ENCODE measurements at regions not wholly inside any gene's neighbourhood (a gene's known extent, or its start where the extent isn't known, plus 50 kb on each side); places are given as distances from the start of the nearest gene placed in this dataset.

DNA sequence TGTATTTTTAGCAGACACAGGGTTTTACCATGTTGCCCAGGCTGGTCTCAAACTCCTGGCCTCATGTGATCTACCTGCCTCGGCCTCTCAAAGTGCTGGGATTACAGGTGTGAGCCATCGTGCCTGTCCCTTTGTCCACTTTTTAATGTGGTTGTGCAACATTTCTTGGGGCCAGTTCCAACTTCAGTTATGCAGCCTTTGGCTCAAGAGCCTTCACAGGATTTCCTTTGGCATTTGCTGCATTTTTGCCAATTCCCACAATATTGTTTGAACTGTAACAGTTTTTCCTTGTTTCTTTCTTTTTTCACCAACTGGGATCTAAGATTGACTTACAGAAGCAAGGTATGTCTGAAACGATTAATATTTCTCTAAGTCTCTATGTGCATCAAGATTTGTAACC is 63.6 kb downstream of the EDN1 start:
- H3K36me3 ChIP-seq (ENCODE audit: insufficient read depth, low read length, poor library complexity, severe bottlenecking), result no peaks in the 10 kb centered on the region
- intact Hi-C loops (cut with micrococcal nuclease; ENCODE audit: unreplicated experiment), result no loop called here
- BruUV-seq (replicated peaks), result no TSS peak
- ChIA-PET CTCF (no interaction called here), POLR2A (ENCODE audit: low non-redundant PET) (no interaction called here)
- no peak overlapping the region for H3K4me3 ChIP-seq (ENCODE audit: low read depth, low read length, poor library complexity, severe bottlenecking)
- H3K27me3 ChIP-seq (replicated peaks; ENCODE audit: insufficient read depth, low read depth, low read length, poor library complexity), result no peaks in the 10 kb centered on the region
- no peak for DNase-seq (ENCODE audit: low spot score)
- no peaks in the 10 kb centered on the region for H3K4me1 ChIP-seq (ENCODE audit: insufficient read depth, low read length, poor library complexity, severe bottlenecking)
- TF ChIP-seq, protein P1, sequence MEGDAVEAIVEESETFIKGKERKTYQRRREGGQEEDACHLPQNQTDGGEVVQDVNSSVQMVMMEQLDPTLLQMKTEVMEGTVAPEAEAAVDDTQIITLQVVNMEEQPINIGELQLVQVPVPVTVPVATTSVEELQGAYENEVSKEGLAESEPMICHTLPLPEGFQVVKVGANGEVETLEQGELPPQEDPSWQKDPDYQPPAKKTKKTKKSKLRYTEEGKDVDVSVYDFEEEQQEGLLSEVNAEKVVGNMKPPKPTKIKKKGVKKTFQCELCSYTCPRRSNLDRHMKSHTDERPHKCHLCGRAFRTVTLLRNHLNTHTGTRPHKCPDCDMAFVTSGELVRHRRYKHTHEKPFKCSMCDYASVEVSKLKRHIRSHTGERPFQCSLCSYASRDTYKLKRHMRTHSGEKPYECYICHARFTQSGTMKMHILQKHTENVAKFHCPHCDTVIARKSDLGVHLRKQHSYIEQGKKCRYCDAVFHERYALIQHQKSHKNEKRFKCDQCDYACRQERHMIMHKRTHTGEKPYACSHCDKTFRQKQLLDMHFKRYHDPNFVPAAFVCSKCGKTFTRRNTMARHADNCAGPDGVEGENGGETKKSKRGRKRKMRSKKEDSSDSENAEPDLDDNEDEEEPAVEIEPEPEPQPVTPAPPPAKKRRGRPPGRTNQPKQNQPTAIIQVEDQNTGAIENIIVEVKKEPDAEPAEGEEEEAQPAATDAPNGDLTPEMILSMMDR (conservative IDR thresholded peaks at IDR 0.05; ENCODE audit: low read depth, low read length), result no peak
- TF ChIP-seq EZH2 (IDR thresholded peaks at IDR 0.05; ENCODE audit: borderline replicate concordance, low read depth, low read length, poor library complexity, severe bottlenecking), result no peak
- H3K27ac ChIP-seq (ENCODE audit: low read depth, low read length, poor library complexity, severe bottlenecking), result no peak overlapping the region
- H3K9me3 ChIP-seq (ENCODE audit: low read depth, low read length, poor library complexity, severe bottlenecking), result no peaks in the 10 kb centered on the region

DNA sequence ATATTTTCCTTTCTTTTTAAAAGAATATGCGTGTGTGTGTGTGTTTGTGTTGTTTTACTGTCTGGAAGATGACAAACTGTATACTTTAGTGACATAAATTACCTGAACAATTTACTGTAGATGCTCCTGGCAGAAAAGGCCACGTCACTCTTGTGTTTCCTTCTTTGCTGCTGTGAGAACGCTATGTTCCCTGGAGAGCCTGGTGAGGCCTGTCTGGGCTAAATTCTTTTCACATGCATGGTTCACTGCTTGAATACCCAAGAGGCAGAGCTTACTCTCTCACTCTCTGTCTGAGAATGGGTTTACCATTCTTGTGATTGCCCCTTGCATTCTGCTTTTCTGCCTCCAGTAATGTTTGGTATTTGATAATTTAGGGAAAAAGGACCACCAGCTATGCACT is 64.3 kb downstream of the EDN1 start:
- DNase-seq (ENCODE audit: low spot score), result no peak
- BruUV-seq (replicated peaks), result no TSS peak
- H3K36me3 ChIP-seq (ENCODE audit: insufficient read depth, low read length, poor library complexity, severe bottlenecking), result no peaks in the 10 kb centered on the region
- no peak overlapping the region for H3K4me3 ChIP-seq (ENCODE audit: low read depth, low read length, poor library complexity, severe bottlenecking)
- CTCF ChIA-PET, result no interaction called here
- no peaks in the 10 kb centered on the region for H3K9me3 ChIP-seq (ENCODE audit: low read depth, low read length, poor library complexity, severe bottlenecking)
- POLR2A ChIA-PET (ENCODE audit: low non-redundant PET), result no interaction called here
- H3K27ac ChIP-seq (ENCODE audit: low read depth, low read length, poor library complexity, severe bottlenecking), result no peak overlapping the region
- intact Hi-C loops (cut with micrococcal nuclease; ENCODE audit: unreplicated experiment), result no loop called here
- H3K4me1 ChIP-seq (ENCODE audit: insufficient read depth, low read length, poor library complexity, severe bottlenecking), result no peaks in the 10 kb centered on the region
- no peaks in the 10 kb centered on the region for H3K27me3 ChIP-seq (replicated peaks; ENCODE audit: insufficient read depth, low read depth, low read length, poor library complexity)
- TF ChIP-seq, protein P1 (conservative IDR thresholded peaks at IDR 0.05; ENCODE audit: low read depth, low read length), result no peak
- no peak for TF ChIP-seq EZH2 (IDR thresholded peaks at IDR 0.05; ENCODE audit: borderline replicate concordance, low read depth, low read length, poor library complexity, severe bottlenecking)

DNA sequence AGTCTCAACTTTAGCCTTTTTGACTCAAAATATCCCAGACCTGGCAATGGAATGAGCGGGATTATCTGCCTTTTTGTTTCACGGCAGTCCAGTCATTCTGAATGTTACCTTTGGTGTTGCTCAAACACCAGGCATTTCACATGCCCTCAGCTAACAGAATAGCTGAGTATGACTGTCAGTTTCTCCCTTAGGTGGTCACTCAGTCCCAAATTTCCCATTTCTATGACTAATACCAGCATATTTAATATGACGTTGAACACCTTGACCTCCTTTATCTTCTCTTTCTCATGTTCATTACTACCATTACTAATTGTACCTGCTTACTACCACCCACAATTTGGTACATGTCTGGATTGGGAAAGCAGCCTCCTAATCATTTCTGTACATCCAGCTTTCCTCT is 65.2 kb downstream of the EDN1 start:
- no peak for TF ChIP-seq EZH2 (IDR thresholded peaks at IDR 0.05; ENCODE audit: borderline replicate concordance, low read depth, low read length, poor library complexity, severe bottlenecking)
- TF ChIP-seq, protein P1 (conservative IDR thresholded peaks at IDR 0.05; ENCODE audit: low read depth, low read length), result no peak
- no peak for DNase-seq (ENCODE audit: low spot score)
- Histone ChIP-seq H3K9me3 (ENCODE audit: low read depth, low read length, poor library complexity, severe bottlenecking) (no peaks in the 10 kb centered on the region), H3K27ac (ENCODE audit: low read depth, low read length, poor library complexity, severe bottlenecking) (no peak overlapping the region), H3K4me3 (ENCODE audit: low read depth, low read length, poor library complexity, severe bottlenecking) (no peak overlapping the region), H3K27me3 (replicated peaks; ENCODE audit: insufficient read depth, low read depth, low read length, poor library complexity) (no peaks in the 10 kb centered on the region), H3K36me3 (ENCODE audit: insufficient read depth, low read length, poor library complexity, severe bottlenecking) (no peaks in the 10 kb centered on the region), H3K4me1 (ENCODE audit: insufficient read depth, low read length, poor library complexity, severe bottlenecking) (no peaks in the 10 kb centered on the region)
- POLR2A ChIA-PET (ENCODE audit: low non-redundant PET), result no interaction called here
- intact Hi-C loops (cut with micrococcal nuclease; ENCODE audit: unreplicated experiment), result no loop called here
- CTCF ChIA-PET, result no interaction called here
- no TSS peak for BruUV-seq (replicated peaks)
